ENCODE measurements at regions not wholly inside any gene's neighbourhood (a gene's known extent, or its start where the extent isn't known, plus 50 kb on each side); places are given as distances from the start of the nearest gene placed in this dataset.

DNA sequence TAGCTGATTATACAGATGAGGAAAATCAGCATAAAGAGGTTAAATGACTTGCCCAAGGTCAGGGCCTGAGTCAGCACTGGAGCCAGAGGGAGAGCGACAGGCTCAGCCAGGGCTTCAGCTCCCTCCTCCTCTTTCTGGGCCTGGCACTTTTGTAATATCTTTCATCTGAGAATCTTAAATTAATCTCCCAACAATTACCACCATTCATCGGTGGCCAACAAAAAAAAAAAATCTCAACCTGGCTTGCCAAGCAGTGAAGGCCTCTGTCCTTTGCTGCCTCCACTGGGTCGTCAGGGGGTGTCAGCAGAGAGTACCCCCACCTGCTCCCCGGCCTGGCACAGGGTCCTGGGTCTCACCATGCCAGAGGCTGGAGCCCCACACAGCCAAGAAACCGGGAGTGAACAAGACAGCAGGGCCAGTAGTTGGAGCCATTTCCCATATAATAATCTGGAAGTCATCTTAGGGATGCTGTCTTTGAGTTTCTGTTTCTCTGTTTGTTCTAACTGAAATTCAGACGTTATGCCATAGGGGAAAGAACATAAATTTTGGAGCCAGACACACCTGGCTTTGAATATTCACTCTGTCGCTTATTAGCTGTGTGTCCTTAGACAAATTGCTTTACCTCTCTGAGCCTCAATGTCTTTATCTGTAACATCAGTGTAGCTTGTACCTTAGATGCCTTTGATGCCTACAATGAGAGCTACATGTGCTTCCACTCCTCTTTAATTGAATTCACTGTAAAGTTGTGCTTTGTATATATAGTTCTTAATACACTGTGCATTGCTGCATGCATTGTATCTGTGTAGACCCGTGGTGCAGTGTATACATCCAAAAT lies 299.9 kb upstream of the MSX2 start:
- DNase-seq (ENCODE audit: low read depth): no peak
- TF ChIP-seq CTCF (IDR thresholded peaks at IDR 0.05; ENCODE audit: insufficient read depth, low read depth, low read length): peak; percentile 25

DNA sequence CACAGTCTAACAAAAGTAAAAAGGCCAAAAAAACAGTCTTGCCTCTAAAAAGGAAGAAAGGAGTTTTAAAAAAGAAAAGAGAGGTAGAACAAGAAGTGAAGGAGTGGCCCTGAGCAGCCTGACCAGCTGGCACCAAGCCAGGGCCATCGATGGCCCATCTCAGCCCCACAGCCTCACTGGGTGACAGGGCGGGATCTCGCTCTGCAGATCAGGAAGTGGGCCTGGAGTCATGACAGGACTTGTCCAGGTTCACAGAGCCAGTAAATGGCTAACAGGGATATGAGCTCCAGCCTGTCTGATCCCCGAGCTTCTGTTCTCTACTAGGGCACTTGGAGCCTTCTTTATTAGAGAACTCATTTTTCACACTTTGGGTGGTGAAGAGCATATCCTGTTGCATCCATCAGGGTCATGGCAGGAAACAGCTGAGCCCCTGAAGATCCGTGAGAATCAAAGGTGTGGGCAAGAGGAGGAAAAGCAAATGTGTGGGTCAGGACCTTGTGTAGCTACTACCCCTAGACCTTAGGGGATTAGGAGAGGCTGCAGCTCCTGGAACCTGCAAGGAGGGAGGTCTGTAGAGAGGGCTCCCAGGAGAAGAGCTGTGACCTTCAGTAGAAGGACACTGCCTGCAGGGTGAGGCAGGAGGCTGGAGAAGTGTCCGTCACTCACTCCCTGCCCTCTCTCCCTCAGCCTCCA lies 299.0 kb upstream of the MSX2 start:
- DNase-seq (ENCODE audit: low read depth): no peak
- TF ChIP-seq CTCF (IDR thresholded peaks at IDR 0.05; ENCODE audit: insufficient read depth, low read depth, low read length): no peak
- no peak overlapping the region for H3K4me3 ChIP-seq (ENCODE audit: low read depth, low read length)

More for the DNA sequence above, 299.9 kb upstream of the MSX2 start:
- no peak overlapping the region for H3K4me3 ChIP-seq (ENCODE audit: low read depth, low read length)

DNA sequence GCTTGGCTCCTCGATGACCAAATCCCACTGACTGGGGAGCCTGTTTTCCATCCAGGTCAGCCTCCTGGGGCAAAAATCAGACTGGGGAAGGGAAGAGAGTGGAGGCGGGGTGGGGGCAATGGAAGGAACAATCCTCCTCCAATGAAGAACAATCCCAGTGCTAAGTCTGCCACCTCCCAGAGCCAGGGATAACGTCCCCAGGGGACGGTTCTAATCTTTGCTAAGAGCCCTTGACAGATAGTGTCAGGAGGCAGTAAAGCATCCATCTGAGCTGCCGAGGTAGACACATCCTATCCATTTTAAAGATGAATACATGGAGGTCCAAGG lies 298.5 kb upstream of the MSX2 start:
- TF ChIP-seq CTCF (IDR thresholded peaks at IDR 0.05; ENCODE audit: insufficient read depth, low read depth, low read length): no peak
- no peak overlapping the region for H3K4me3 ChIP-seq (ENCODE audit: low read depth, low read length)
- no peak for DNase-seq (ENCODE audit: low read depth)

DNA sequence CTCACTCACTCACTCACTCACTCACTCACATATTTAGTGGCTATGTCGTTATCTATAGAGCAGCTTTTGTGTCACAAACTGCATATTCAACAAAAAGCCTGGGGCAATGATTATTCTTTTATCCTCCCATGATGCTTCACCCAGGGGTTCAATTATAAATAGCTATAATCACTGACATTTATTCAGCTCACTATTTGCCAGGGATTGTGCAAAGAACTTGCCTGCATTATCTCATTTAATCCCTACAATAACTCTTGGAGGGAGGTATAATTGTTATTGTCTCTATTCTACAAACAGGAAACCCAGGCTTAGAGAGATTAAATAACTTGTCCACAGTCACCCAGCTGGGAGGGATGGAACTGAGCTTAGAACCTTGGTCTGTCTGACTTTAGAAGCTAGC lies 298.0 kb upstream of the MSX2 start:
- DNase-seq (ENCODE audit: low read depth): no peak
- H3K4me3 ChIP-seq (ENCODE audit: low read depth, low read length): no peak overlapping the region
- TF ChIP-seq CTCF (IDR thresholded peaks at IDR 0.05; ENCODE audit: insufficient read depth, low read depth, low read length): no peak

DNA sequence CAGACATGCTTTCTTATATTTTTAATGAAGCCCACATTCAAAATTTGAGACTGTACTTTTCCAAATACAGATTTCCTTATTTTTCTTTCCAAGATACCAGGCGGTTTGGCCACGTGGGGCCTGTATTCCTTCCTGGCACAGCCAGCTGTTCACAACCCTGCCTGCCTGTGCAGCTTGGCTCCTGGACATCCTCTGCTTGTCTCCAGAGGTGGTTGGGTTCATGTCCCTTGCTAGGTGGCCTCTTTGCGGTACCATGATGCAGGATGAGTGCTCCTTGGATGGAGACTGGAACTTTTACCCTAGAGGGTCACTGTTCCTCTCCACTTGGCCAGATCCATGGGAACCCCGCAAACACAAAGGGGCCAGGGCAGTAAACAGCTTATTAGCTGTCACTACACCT lies 297.5 kb upstream of the MSX2 start:
- no peak overlapping the region for H3K4me3 ChIP-seq (ENCODE audit: low read depth, low read length)
- DNase-seq (ENCODE audit: low read depth): no peak
- no peak for TF ChIP-seq CTCF (IDR thresholded peaks at IDR 0.05; ENCODE audit: insufficient read depth, low read depth, low read length)

DNA sequence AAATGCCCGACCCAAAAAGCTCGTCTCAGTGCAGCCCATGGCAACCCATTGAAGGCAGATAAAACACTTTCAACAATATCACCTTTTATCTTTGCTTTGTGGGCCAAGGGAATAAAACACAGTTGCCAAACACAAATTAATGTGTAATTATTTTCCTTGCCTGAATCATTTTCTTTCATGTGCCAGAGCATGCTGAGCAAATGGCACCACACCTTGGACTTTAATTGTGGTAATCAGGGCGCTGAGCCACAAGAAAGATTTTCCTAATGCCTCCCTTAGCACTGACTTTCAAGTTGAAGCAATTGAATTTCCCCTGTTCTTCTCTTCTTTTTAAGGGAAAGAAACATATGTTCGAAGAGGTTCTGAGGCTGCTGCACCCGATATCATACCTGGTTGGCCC lies 297.1 kb upstream of the MSX2 start:
- no peak for TF ChIP-seq CTCF (IDR thresholded peaks at IDR 0.05; ENCODE audit: insufficient read depth, low read depth, low read length)
- DNase-seq (ENCODE audit: low read depth): no peak
- H3K4me3 ChIP-seq (ENCODE audit: low read depth, low read length): no peak overlapping the region
